ENCODE measurements at regions not wholly inside any gene's neighbourhood (a gene's known extent, or its start where the extent isn't known, plus 50 kb on each side); places are given as distances from the start of the nearest gene placed in this dataset.

DNA sequence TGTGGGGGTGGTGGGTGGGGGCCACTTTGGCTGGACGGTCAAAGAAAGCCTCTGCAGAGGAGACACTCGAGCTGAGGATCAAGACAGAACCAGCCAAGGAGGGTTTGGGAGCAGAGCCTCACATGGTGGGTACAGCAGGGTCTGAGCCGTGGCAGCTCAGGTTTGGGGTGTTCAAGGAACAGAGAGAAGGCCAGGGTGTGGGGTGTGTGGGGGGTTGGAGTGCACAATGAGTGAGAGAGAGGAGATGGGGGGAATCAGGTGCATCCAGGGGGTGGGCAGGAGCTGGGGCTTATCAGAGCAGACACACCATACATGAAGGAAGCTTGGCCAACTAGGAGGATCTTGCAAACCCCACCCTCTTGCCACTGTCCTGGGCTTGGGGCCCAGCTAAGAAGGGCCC, 140.0 kb downstream of the NSG2 start:
- H3K36me3 Mint-ChIP-seq = no peaks in the 10 kb centered on the region
- H3K27ac Mint-ChIP-seq = no peak overlapping the region
- no peaks in the 10 kb centered on the region for H3K9me3 Mint-ChIP-seq (ENCODE audit: low read depth)
- peaks cover 7% of the 10 kb centered on the region for H3K27me3 Mint-ChIP-seq
- no peak overlapping the region for H3K4me3 Mint-ChIP-seq
- H3K4me1 Mint-ChIP-seq (ENCODE audit: low read depth) = no peaks in the 10 kb centered on the region

DNA sequence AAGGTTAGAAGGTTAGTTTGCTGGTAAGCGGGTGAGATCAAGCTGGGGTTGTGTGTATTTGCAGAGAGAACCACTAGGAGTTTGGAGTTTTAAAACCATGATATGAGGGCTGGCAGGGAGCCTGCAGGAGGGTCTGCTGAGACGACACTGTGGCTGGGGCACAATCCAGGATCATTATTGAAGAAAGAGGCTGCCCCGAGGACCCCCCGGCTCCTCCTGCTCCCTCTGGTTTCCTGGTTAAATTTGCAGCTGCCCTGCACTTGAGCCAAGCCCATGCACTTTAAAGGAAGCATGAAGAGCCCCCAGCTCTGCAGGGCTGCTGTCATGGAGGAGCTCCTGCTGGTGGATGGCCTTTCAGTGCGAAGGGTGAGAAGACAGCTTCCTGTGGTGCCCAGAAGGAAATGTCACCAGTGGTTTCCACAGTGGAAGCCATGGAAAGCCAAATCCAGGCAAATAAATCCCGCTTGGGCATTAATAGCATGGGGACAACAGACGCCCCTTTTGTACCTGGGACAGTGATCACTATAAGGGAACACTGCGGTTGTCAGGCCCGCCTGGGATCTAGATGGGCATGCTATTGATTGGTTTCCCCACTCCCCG, 140.7 kb downstream of the NSG2 start:
- Mint-ChIP-seq H3K36me3 (no peaks in the 10 kb centered on the region), H3K4me1 (ENCODE audit: low read depth) (no peaks in the 10 kb centered on the region), H3K4me3 (no peak overlapping the region), H3K9me3 (ENCODE audit: low read depth) (no peaks in the 10 kb centered on the region), H3K27me3 (peaks cover 7% of the 10 kb centered on the region), H3K27ac (no peak overlapping the region)

DNA sequence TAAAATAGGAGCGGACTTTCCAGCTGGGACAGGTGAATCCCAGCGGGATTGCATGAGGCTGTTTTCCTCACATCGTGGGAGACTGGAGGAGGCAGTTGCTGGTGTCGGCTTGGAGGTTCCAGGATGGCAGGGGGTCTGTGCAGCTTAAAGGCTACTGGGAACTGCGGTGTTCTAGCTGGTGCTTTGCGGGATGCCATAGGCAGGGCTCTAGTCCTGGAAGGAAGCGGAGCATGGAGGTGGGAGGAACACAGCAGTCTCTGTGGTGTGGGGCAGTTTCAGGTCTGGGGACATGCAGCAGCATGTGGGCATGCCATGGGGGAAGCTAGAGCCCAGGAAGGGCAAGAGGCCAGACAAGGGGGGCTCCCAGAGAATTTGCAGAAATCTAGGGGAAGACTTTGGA, 141.5 kb downstream of the NSG2 start:
- no peaks in the 10 kb centered on the region for H3K4me1 Mint-ChIP-seq (ENCODE audit: low read depth)
- no peak overlapping the region for H3K4me3 Mint-ChIP-seq
- peaks cover 7% of the 10 kb centered on the region for H3K27me3 Mint-ChIP-seq
- no peak overlapping the region for H3K27ac Mint-ChIP-seq
- no peaks in the 10 kb centered on the region for H3K9me3 Mint-ChIP-seq (ENCODE audit: low read depth)
- H3K36me3 Mint-ChIP-seq = no peaks in the 10 kb centered on the region

DNA sequence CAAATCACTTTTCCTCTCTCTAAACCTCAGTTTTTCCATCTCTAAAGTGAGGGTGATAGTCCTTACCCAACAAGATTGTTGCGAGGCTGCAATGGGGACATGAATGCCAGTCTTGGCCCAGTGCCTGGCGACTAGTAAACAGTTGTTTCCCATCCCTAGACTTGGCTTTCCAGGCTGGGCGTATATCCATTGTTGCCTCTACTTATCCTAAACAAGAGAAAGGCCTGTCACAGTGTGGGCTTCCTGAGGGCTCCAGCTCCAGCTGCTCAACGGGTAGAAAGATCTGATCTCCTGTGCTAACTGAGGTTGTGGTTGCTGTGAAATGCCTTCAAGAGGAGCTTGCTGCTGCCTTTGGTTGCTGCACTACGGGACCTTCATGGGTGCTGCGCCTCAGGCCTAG, 142.0 kb downstream of the NSG2 start:
- Mint-ChIP-seq H3K4me3 (no peak overlapping the region), H3K36me3 (no peaks in the 10 kb centered on the region), H3K27me3 (peaks cover 7% of the 10 kb centered on the region), H3K4me1 (ENCODE audit: low read depth) (no peaks in the 10 kb centered on the region), H3K9me3 (ENCODE audit: low read depth) (no peaks in the 10 kb centered on the region), H3K27ac (no peak overlapping the region)

DNA sequence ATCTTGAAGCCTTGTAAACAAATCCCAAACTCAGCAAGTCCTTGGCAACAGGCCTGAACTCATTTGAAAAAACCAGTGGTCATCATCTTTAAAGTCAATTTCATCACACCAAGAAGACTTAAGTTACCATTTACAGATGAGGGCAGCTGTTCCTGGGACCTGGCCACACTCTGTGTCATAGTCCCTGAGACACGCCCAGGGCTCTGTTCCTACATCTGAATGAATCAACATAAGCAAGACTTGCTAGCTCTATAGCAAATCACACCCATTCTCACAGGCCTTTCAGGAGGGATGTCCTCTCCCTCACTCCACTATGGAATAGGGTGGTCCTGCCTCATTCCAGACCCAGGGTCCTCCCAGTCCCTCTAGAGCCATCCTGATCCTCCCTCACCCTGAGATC, 142.8 kb downstream of the NSG2 start:
- no peaks in the 10 kb centered on the region for H3K36me3 Mint-ChIP-seq
- no peaks in the 10 kb centered on the region for H3K4me1 Mint-ChIP-seq (ENCODE audit: low read depth)
- H3K4me3 Mint-ChIP-seq = no peak overlapping the region
- H3K27me3 Mint-ChIP-seq = peaks cover 6% of the 10 kb centered on the region
- no peak overlapping the region for H3K27ac Mint-ChIP-seq
- no peaks in the 10 kb centered on the region for H3K9me3 Mint-ChIP-seq (ENCODE audit: low read depth)

DNA sequence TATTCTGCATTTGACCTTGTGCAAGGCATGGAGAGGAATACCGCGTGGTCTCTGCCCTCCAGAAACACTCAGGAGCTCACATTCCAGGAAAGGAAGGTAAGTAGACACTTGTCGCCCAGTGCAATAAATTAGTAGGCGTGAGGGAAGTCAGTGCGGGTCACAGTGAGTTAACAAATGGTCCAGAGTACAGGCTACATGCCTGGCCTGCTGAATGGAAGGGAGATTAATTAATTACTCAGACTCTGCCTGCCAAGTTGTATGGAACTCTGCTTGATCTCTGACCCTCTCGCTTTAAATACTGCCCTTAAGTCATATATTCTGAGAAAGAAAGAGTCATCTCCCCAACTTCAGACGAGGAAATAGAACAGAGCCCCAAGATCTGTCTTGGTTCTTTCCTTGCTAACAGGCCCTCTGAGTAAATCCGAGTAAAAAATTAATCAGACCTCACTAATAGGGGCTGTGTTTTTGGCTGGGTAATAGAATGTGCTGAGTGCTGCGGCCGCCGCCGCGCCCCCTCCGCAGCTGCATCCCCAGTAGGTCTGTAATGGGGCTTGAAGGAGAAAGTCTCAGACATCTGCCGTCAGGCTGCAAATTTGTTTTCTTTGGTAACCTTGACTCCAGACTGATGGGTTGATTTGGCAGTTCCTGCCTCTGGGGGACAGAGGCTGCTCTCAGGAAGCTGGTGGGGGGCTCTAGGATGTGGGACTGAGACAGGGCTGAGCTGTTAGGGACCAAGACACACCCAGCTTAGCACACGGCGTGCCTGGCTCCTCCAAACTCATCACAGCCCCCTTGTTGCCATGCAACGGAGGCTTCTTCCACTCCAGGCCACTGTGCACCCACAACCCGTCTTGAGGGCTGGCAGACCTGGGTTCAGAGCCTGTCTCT, 144.4 kb downstream of the NSG2 start:
- H3K36me3 Mint-ChIP-seq = no peaks in the 10 kb centered on the region
- H3K9me3 Mint-ChIP-seq (ENCODE audit: low read depth) = no peaks in the 10 kb centered on the region
- no peaks in the 10 kb centered on the region for H3K4me1 Mint-ChIP-seq (ENCODE audit: low read depth)
- H3K4me3 Mint-ChIP-seq = no peak overlapping the region
- no peak overlapping the region for H3K27ac Mint-ChIP-seq
- H3K27me3 Mint-ChIP-seq = peaks cover 8% of the 10 kb centered on the region

DNA sequence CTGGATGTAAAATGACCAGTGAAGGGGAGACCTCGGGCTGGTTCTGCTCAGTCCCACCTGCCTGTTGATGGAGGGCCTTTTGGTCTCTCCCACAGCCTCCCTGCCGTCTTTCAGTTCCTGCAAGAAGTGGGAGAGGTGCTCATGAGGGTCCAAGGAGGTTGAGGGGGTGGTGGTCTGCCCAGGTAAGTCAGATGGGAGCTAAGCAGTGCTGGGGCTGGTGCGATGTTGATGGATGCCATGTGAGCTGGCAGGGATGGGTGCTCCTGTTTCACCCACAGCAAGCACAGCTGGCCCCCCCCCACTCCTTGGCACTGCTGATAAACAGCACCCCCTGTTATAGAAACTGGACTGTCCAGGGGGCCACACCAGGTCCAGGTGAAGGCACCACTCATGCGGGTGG, 145.6 kb downstream of the NSG2 start:
- Mint-ChIP-seq H3K27ac (no peak overlapping the region), H3K36me3 (no peaks in the 10 kb centered on the region), H3K27me3 (peaks cover 8% of the 10 kb centered on the region), H3K9me3 (ENCODE audit: low read depth) (no peaks in the 10 kb centered on the region), H3K4me3 (no peak overlapping the region), H3K4me1 (ENCODE audit: low read depth) (no peaks in the 10 kb centered on the region)

DNA sequence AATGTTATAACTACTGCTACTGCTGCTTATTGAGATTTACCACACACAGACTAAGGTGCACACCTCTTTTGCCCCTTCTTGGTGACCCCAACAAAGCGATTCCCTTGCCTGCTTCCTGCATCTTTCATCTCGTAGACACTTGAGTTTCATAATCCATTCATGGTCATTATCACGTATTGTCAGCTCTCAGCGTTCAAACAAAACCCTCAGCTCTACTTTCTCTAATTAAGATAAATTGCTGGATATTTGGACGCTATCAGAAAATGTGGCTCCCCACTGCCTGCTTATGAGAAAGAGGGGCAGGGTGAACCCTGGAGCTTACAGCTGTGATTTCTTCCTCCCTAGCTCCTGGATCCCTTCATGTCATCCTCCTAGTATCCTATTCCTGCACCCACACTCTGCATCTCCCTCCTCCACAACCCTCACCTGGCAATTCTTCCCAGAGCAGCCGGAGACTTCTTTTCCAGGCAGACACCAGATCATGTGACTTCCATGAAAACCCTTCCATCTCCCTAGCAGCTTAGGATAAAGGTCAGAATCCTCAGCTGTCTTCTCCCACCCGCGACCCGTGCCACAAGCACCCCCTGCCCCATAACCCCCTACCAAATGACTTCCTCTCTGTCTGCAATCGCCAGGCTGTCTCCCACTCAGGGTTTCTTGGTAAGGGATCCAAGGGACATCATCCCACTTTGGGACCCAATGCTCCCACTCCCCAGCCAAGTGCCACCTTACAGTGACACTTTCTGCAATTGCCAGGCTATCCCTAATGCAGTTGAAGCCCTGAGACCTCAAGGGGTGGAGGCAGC, 146.5 kb downstream of the NSG2 start:
- Mint-ChIP-seq H3K27me3 (peaks cover 8% of the 10 kb centered on the region), H3K4me3 (no peak overlapping the region), H3K9me3 (ENCODE audit: low read depth) (no peaks in the 10 kb centered on the region), H3K36me3 (no peaks in the 10 kb centered on the region), H3K27ac (no peak overlapping the region), H3K4me1 (ENCODE audit: low read depth) (no peaks in the 10 kb centered on the region)

DNA sequence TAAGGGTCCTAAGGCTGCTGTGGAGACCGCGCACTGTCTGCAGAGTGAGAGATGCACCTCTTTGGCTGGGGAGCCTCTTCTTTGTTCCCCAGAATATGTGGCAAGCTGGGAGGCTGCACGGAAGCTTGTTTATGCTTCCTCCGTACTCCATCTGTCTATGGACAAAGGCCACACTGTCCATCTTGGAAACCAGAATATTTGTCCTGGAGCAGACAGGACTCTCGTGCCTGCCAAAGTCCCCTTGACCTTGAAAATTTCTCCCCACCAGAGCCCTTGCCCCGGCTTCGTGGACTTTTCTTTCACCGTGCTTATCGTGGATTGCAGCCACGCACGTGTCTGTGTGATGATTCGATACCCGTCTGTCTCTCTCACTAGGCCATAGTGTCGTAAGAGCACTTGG, 147.4 kb downstream of the NSG2 start:
- Mint-ChIP-seq H3K9me3 (ENCODE audit: low read depth) (no peaks in the 10 kb centered on the region), H3K4me3 (no peak overlapping the region), H3K27me3 (peaks cover 8% of the 10 kb centered on the region), H3K36me3 (no peaks in the 10 kb centered on the region), H3K4me1 (ENCODE audit: low read depth) (no peaks in the 10 kb centered on the region), H3K27ac (no peak overlapping the region)

DNA sequence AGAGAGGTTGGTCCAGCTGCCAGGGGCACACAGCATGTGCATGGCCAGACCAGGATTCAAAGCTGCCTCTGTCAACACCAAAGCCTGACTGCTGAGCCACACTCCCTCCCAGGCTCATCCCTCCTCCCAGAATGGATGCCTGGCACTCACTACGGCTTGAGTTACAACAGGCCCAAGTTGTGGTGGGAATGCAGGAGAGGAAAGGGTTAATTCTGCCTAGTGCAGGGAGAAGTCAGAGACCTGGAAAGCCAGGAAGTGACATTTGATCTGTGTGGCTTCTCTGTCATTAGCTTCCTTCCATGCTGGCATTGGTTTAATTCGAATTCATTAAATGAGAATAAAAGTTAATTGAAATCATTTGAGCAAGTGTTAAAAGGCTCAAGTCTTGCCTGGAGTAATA, 150.0 kb downstream of the NSG2 start:
- Mint-ChIP-seq H3K27ac (no peak overlapping the region), H3K36me3 (no peaks in the 10 kb centered on the region), H3K4me3 (no peak overlapping the region), H3K9me3 (ENCODE audit: low read depth) (no peaks in the 10 kb centered on the region), H3K4me1 (ENCODE audit: low read depth) (no peaks in the 10 kb centered on the region), H3K27me3 (peaks cover 2% of the 10 kb centered on the region)

DNA sequence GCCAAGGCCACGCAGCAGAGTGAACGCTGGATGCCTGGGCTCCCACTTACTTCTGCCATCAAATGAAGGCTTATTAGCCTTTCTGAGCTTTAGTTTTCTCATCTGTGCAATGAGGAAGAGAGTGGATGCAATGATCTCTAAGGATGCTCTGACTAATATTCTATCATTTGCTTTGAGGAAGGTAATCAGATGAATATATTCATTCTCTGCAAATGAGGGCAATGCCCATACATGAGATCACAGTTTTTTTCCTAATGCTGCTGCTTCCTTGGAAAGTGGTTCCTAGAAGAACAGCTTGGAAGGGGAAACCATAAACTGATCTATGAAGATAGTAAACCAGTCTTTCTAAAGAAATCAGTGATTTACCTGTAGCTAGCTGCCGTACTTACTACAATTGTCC, 152.4 kb downstream of the NSG2 start:
- H3K4me1 Mint-ChIP-seq (ENCODE audit: low read depth) = no peaks in the 10 kb centered on the region
- peaks cover 2% of the 10 kb centered on the region for H3K27me3 Mint-ChIP-seq
- no peak overlapping the region for H3K27ac Mint-ChIP-seq

DNA sequence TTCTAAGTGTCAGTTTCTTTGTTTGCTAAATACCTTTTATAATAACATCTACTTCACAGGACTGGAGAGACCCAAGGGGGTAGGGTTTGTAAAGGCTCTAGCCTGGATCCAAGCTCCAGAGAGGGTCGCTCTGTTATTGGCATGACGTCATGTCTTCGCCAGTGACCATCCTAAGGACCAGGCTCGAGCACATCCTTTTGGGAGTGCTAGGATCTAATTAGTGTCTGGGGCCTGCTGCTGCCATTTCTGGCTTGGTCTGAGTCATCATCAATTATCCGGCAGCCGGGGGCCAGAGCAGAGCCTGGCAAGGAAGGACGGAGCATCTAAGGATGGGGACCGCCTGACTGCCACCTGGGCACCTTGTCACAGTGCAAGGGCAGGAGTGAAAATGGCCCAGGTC, 153.0 kb downstream of the NSG2 start:
- Mint-ChIP-seq H3K27me3 (peaks cover under 1% of the 10 kb centered on the region), H3K4me1 (ENCODE audit: low read depth) (no peaks in the 10 kb centered on the region), H3K36me3 (no peaks in the 10 kb centered on the region), H3K4me3 (no peak overlapping the region), H3K9me3 (ENCODE audit: low read depth) (no peaks in the 10 kb centered on the region), H3K27ac (no peak overlapping the region)

More for the DNA sequence above, 152.4 kb downstream of the NSG2 start:
- H3K4me3 Mint-ChIP-seq = no peak overlapping the region
- no peaks in the 10 kb centered on the region for H3K36me3 Mint-ChIP-seq
- H3K9me3 Mint-ChIP-seq (ENCODE audit: low read depth) = no peaks in the 10 kb centered on the region

DNA sequence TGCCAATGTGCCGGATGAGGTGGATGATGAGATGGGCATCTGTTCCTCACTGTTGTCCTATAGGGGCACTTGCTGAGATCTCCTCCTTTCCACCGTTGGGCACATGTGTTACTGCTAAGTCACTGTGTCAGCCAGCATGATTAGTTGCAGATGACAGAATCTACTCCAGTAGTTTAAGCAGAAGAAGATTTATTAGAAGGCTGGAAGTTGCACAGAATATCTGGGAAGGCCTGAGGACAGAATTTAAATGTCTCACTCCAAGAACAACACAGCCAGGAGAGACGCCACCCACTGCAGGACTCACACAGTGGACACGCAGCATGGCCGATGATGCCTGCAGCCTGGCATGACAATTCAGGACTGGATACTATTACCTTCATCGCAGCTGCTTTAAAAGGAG, 157.5 kb downstream of the NSG2 start:
- Mint-ChIP-seq H3K4me3 (no peak overlapping the region), H3K4me1 (ENCODE audit: low read depth) (no peaks in the 10 kb centered on the region), H3K36me3 (no peaks in the 10 kb centered on the region)

DNA sequence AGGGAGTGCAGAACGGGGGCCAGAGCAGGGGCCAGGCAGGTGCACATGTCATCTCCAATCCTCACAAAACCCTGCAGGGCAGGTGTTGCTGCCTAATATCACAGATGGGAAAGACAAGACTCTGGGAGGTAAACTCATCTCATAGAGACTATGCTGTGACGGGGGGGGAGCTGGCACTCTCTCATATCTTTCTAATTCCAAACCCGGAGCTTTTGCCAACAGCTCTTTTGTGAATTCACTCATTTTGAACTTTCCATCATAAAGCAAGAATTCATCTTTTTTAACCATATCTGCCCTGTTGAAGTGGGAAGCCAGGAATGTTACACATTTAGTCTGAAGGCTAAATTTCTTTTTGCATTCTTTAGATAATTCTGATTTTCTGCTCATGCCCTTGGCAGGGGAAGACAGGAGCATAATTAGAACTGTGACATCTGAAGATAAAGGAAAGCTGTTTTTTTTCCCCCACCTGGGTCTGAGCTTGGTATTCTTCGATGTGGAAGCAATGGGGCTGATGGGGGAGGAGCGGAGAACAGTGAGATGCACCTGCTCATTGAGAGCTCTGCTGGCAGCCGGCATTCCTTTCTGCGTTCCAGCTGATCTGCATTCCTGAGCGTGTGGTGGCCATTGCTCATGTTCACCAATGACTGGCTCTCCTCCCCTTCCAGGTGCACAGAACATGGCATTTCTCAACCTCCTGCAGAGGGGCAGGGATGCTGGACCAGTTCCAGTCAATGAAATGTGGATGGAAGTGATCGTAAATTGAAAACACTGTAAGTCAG, 159.2 kb downstream of the NSG2 start:
- H3K36me3 Mint-ChIP-seq = no peaks in the 10 kb centered on the region
- no peaks in the 10 kb centered on the region for H3K4me1 Mint-ChIP-seq (ENCODE audit: low read depth)
- H3K4me3 Mint-ChIP-seq = no peak overlapping the region
- no peaks in the 10 kb centered on the region for H3K27me3 Mint-ChIP-seq
- H3K9me3 Mint-ChIP-seq (ENCODE audit: low read depth) = no peaks in the 10 kb centered on the region
- H3K27ac Mint-ChIP-seq = no peak overlapping the region

More for the DNA sequence above, 157.5 kb downstream of the NSG2 start:
- no peaks in the 10 kb centered on the region for H3K27me3 Mint-ChIP-seq
- H3K27ac Mint-ChIP-seq = no peak overlapping the region
- H3K9me3 Mint-ChIP-seq (ENCODE audit: low read depth) = no peaks in the 10 kb centered on the region

Measured in activated naive CD8-positive, alpha-beta T cell (primary cell).